ENCODE measurements at regions not wholly inside any gene's neighbourhood (a gene's known extent, or its start where the extent isn't known, plus 50 kb on each side); places are given as distances from the start of the nearest gene placed in this dataset.

DNA sequence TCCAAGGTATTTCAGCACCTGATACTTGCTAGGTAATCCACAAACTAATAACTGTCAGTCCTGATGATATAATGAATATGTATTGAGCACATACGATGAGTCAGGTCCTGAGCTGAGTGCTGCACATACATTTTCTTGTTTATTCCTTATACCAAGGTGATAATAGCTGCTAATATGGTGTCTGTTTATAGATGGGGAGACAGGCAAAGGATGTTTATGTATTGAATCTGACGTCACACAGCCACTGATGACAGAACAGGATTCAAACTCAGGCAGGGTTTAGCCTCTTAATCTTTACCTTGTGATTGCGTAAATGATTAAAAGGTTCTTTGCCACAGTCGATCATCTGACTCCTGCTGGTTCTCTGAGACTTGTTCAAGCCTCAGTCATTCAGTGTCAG is 609.9 kb upstream of the CPEB2 start:
- TF ChIP-seq, protein P1, sequence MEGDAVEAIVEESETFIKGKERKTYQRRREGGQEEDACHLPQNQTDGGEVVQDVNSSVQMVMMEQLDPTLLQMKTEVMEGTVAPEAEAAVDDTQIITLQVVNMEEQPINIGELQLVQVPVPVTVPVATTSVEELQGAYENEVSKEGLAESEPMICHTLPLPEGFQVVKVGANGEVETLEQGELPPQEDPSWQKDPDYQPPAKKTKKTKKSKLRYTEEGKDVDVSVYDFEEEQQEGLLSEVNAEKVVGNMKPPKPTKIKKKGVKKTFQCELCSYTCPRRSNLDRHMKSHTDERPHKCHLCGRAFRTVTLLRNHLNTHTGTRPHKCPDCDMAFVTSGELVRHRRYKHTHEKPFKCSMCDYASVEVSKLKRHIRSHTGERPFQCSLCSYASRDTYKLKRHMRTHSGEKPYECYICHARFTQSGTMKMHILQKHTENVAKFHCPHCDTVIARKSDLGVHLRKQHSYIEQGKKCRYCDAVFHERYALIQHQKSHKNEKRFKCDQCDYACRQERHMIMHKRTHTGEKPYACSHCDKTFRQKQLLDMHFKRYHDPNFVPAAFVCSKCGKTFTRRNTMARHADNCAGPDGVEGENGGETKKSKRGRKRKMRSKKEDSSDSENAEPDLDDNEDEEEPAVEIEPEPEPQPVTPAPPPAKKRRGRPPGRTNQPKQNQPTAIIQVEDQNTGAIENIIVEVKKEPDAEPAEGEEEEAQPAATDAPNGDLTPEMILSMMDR (IDR thresholded peaks at IDR 0.05), result no peak
- no peak for TF ChIP-seq POLR2A (IDR thresholded peaks at IDR 0.05)

Measured in adrenal gland (tissue), 5 donors.